COLO668 (cell line): ENCODE measurements at regions not wholly inside any gene's neighbourhood (a gene's known extent, or its start where the extent isn't known, plus 50 kb on each side); places are given as distances from the start of the nearest gene placed in this dataset.
"Not testable (repeated sequence)": the region's sequence is repeated elsewhere in the genome, so short reads cannot be mapped to it uniquely, and the experiment has no call there.

Experiments used
- DNase-seq: peaks from one replicate; lab custom pipeline; 2025; ENCODE audit not compliant: unreplicated experiment; lab: John Stamatoyannopoulos, UW

DNA sequence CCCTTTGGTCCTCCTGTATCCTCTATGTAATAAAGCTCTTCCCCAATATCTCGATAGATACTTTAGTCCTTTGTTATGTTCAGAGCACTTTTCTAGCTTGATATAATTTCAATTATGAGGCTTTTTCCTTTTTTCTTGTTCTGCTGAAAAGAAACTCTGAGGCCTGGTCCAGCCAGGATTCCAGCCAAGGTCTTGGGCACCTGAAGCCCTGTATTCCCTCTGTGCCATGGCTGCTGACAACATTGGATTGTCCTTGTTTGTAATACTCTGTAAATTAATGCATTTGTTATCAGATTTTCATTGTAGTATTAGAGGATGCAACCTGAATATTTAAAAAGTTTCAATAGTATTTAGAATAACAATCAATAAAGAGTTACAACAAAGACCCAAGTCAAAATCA is 67.9 kb upstream of the ADAMTS5 start:
- no peak for DNase-seq

DNA sequence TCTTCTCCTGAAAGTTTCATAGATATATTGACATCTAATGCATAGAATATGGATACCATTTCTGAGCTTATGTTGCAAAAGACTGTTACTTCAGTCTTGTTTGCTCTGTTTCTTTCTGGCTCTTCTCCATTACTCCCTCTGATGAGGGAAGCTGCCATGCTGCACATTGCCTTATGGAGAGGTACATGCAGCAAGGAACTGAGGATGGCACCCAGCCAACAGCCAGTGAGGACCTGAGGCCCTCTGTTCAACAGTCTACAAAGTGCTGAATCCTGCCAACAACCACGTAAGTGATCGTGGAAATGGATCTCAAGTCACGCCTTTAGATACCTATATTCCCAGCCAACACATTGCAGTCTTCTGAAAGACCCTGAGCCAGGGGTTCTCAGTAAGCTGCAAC is 66.6 kb upstream of the ADAMTS5 start:
- no peak for DNase-seq

DNA sequence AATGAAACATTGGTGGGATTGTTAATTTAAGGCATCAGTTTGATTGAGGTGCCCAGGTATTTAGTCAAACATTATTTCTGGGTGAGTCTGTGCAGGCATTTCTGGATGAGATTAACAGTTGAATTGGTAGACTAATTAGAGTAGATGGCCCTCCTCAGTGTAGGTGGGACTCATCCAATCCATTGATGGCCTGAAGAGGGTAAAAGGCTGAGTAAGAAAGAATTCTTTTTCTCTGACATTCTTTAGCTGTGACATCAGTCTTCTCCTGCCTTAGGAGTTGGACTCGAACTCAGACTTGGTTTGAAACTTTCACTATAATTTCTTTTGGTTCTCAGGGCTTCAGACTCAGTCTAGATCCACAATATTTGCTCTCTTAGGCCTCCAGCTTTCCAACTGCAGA is 59.6 kb upstream of the ADAMTS5 start:
- no peak for DNase-seq

DNA sequence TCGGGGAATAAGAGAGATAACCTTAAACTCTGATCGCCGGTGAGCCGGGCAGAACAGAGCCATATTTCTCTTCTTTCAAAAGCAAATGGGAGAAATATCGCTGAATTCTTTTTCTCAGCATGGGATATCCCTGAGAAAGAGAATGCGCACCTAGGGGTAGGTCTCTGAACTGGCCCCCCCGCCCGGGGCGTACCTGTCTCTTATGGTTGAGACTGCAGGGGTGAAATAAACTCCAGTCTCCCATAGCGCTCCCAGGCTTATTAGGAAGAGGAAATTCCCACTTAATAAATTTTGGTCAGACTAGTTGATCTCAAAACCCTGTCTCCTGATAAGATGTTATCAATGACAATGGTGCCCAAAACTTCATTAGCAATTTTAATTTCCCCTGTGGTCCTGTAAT is 58.8 kb upstream of the ADAMTS5 start:
- not testable (repeated sequence) for DNase-seq

DNA sequence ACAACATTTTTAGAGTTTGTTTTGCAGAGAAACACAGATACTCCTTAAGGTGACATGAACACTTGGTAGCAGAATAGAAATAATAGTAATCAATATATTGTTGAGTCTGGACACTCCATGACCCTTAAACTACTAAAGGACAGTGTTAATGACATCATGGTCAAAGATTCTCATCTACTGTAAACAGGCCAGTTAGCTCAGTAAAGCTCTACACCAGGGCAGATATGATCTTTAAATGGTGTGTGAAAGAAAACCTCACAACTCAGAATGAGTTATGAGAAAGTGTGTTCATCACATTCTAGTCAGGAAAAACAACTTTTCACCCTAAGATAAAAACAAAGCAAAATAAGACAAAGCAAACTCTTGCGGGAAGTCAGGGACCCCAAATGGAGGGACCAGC is 58.1 kb upstream of the ADAMTS5 start:
- DNase-seq, result no peak

DNA sequence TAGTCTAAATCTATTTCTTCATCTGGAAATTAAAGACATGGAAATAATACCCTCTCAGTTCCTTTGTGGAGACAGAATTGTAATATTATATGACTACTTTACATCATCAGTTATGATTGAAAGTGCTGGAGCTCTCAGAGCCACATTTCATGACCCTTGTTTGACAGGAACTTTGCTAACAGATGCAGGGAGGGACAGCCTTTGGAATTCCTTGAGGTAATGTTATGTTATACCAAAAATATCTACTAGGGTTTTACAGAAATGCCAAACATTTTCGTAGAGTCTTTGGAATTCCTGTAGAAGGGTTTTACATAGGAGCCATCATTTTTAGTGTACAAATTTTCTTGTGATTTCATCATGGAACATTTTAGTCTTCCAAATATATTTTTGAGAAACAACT is 57.4 kb upstream of the ADAMTS5 start:
- DNase-seq, result no peak

DNA sequence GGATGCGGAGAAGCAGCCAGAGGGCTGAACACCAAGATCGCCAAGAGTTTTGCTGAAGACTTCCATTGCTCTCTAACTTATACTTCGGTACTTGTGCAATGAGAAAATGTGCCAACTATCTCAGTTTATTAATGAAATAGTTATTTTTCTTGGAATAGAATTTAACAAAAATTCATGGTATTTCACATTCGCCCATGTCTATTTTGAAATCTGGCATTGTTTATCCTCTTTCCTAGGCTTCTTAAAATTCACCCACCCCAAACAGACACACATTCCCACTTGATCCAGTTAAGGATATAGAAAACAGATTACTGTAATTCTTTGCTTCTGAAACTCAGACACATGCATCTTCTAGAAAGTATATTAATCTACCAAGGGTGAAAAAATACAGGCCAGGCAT is 56.3 kb upstream of the ADAMTS5 start:
- DNase-seq, result no peak

DNA sequence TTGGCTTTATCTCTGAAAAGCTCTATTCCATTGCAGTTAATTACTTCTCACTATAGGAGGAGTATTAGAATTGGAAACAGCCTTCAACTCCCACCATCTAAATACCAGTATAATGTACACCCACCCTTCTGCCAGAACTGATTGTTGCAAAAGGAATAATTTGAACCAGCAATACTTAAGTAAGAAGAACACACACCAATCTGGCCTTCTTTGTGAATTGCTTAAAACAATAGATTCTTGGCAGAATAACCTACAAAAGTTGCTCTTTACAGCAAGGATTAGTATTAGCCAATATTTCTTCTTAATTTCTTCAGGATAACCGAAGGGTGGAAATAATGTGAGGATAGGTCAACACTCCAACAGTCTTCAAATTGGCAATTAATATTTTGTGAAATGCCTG is 54.9 kb upstream of the ADAMTS5 start:
- no peak for DNase-seq

DNA sequence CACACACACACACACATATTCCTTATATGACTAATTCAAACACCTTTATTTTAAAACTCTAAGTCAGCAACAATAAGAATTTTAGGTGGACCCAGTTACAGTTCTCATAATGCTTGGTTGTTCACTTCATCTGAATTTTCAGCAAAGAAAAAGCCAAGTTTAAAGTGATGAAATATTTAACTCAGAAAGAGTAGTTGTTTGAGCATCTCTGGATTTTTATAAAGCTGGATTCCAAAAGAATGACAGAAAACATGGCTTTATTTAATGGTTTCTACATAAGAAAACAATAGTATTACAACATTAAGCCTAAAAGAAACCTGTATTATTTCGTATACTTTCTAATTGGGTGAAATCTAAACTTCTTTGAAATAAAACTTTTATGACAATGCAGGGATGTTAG is 54.2 kb upstream of the ADAMTS5 start:
- no peak for DNase-seq

DNA sequence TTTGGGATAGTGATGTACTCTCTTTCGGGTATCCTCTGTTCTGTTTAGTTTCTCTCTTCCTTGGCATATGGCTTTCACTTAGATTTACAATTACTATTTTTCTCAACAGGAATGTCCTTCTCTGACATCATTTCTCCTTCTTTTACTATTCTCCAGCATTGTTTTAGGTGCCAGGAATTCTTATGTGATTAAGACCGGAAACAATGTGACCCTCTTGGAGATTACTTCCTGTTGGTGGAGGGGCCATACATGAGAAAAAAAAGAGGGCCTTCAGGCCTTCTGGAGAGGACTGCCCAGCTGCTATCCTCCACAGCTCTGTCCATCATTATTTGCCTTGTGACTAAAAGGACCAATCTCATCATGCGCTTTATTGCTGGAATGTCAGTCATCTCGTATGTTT is 50.4 kb upstream of the ADAMTS5 start:
- no peak for DNase-seq
